Activated CD4-positive, alpha-beta T cell treated with anti-CD3 and anti-CD28 coated beads for 24 hours (primary cell): ENCODE measurements at regions not wholly inside any gene's neighbourhood (a gene's known extent, or its start where the extent isn't known, plus 50 kb on each side); places are given as distances from the start of the nearest gene placed in this dataset.
"Not testable (repeated sequence)": the region's sequence is repeated elsewhere in the genome, so short reads cannot be mapped to it uniquely, and the experiment has no call there.

Experiments used
- DNase-seq, 2 donors: peaks; one replicate each; pipeline ENCODE4 v3.0.0-alpha.2; 2020; ENCODE audit warnings: low read depth in 2 of 2

DNA sequence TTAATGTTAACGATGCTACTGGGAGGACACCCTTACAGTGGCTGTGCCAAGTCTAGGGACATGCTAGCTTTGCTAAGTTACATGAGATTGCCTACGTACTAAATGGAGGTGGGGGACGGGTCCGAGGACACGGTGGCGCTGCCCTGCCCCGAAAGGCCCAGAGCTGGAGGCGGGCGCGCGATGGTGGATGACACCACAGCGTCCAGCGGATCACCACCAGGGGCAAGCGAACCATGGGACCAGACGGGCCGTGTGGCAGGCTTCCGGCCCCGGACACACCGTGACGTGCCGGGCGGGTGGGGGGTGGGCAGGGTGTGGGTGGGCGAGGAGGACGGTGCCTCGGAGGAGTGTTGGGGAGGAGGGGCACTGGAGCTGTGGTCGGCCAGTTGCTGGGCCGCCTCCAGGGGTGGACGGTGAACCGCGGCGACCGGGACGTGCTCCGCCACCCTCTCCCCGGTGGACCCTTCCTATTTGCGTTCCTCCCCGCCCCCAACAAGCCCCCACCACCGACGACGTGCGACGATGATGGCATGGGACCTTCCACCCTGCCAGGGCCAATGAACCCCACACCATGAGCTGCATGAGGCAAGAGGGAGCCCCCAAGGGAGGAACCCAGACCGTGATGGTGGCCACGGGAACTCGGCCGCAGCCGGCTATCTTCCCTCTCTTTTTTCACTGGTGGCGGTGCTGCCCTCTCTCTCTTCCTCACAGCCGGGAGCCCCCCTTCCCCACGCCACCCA, 773.3 kb upstream of the DEFB115 start:
- DNase-seq = no peak

DNA sequence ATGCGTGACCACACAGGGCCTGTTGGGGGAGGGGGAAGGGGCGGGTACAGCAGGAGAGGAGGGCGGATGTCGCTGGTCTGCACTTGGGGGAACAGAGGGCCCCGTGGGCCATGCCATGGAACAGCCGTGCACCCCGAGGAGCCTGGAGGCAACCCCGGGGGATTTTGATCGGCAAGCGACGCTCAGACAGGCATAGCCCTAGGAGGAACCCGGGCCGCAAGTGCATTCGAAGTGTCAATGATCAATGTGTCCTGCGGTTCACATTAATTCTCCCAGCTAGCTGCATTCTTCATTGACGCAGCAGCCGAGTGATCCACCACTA, 772.8 kb upstream of the DEFB115 start:
- no peak for DNase-seq

DNA sequence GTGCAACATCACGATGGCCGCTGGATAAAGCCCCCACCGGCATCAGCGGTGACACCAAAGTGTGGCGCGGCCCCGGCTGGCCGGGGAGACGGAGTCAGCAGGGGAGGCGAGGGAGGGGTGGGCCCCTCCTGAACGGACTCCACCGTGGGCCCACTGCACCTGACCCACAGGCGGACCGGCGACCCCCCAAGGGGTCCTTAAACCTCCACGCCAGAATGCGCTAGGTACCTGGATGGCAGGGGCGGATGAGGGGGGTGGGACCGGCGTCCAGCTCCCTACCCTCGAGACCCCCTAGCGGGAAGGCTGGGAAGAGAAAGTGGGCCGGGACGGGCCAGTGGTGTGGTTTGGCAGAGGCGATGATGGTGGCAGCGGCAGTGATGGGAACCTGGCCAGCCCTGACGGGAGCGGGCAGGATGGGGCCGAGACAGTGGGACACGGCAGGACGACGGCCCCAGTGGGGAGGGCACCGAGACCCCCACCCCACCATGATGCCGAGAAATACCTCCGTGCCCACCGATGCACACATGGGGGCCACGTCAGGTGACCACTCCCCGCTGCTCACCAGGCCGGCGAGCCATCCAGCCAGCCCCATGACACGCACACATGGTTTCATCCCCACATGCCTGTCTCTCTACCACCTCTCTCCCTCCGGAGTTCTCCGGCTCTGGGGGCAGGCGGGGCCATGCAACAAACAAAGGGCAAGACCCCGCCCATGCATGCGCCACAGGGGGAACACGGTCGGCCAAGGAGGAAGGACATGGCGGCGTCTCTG, 771.9 kb upstream of the DEFB115 start:
- no peak for DNase-seq

DNA sequence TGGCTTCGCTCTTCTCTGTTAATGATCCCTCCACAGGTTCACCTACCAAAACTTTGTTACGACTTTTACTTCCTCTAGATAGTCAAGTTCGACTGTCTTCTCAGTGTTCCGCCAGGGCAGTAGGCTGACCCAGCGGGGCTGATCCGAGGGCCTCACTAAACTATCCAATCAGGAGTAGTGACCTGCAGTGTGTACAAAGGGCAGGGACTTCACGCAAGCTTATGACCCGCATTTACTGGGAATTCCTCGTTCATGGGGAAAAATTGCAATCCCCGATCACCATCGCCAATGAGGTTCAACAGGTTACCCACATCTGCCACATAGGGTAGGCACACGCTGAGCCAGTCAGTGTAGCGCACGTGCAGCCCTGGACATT, 771.4 kb upstream of the DEFB115 start:
- no peak for DNase-seq

DNA sequence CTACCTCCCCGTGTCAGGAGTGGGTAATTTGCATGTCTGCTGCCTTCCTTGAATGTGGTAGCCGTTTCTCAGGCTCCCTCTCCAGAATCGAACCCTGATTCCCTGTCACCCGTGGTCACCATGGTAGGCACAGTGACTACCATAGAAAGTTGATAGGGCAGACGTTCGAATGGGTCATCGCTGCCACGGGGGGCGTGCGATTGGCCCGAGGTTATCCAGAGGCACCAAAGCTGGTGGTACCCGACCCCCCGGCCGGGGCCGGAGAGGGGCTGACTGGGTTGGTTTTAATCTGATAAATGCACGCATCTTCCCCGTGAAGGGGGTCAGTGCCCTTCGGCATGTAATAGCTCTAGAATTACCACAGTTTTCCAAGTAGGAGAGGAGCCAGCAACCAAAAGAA, 770.0 kb upstream of the DEFB115 start:
- DNase-seq = not testable (repeated sequence)

DNA sequence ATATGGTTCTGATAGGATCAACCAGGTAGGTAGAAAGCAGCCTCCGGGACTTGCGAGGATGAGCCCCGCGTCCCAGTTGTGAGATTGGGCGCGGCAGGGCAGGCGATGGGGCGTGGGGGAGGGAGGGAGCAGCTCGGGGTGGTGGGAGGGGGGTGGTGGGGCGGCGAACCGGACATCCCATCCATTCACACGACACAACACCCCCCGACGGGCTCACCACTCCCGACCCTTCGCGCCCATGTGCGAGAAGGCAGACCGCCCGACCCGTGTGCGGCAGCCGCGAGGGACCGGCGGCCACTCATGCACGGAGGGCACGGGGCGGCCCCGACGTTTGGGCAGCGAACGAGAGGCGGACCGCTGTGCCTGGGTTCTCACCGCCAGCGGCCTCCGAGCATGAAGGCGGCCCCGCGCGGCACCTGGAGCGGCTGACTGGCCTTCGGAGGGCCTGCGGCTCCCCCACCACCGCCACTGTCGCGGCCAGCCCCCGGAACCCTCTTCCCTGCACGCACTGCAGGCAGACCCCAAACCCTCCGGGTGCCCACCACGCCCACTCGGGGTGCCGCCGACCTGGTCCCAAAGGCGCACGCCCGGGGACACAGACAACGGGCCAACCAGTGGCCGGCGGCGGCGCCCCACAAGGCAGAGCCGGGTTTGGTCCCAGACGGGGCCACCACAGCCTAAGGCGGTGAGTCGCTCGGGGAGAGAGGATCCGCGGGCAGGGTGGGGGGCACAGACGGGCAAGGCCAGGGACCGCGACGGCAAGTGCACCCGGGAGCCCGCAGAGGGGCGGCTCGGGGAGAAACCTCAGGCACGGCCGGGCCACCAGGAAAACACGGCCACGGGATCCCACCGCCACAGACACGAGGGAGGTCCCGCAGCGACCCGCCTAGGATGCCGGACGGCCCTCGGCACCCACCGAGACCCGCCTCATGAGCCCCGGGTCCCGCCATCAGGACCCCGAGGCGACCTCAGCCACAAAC, 769.2 kb upstream of the DEFB115 start:
- no peak for DNase-seq

DNA sequence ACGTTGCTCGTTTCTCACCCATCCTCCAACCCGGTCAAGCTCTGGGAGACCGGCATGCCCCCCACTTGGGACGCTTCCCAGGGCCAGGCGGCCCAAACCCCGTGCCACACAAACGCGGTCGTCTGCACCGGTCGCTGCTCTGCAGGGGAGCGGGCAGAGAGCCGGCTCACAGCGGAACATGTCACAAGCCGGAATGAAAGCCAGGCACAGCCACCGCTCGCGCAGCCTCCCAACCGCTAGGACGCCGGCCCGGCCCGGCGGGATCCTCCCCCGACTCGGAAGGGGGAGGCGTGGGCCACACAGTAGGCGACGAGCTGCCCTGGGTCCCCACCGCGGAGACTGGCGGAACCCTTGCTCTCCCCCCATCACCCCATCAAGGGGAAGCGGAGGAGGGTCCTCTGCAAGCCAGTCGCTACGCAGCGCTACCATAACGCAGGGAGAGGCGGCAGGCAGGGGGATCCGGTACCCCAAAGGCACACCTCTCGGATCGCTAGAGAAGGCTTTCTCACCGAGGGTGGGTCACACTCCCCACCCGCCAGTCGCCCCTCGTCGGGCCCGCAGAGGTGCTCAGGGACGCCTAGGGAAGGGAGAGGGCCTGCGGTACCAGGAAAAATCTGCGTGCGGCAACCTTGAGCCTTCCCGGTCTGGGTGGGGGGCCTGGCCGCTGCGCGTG, 768.4 kb upstream of the DEFB115 start:
- no peak for DNase-seq

DNA sequence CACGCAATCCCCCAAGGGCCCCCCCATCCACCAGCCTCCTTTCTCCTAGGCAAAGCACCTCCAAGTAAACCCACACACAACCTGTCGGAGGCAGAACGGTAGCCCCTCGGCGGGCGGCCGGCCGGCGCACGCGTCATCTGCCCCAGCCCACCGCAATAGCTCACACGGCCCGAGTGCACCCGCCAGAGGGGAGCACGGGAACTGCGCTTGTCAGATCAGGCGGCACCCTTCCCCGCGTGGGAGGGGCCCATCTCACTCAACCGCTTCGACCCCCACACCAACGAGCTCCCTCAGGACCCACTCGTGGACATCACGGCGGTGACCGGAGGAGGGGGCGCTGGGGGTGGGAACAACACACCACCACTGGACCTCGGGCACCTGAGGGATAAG, 767.9 kb upstream of the DEFB115 start:
- DNase-seq = no peak

DNA sequence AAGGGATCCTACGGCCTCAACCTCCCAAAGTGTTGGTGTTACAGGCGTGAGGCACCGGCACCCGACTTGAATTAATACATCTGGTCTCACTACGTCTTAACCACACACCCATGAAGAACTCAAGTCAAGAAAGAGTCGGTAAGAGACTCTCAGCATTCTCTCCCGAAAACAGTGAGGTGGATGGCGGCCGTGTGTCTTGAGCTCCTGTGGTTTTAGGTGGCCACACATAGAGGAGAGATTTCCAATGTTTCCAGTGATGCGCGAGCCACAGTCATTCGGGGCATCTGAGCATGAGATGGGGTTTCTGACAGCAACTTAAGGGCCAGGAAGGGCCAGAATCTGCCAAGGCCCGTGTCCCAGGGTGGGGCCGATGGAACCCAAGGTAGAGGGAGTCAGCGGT, 766.4 kb upstream of the DEFB115 start:
- DNase-seq = no peak

DNA sequence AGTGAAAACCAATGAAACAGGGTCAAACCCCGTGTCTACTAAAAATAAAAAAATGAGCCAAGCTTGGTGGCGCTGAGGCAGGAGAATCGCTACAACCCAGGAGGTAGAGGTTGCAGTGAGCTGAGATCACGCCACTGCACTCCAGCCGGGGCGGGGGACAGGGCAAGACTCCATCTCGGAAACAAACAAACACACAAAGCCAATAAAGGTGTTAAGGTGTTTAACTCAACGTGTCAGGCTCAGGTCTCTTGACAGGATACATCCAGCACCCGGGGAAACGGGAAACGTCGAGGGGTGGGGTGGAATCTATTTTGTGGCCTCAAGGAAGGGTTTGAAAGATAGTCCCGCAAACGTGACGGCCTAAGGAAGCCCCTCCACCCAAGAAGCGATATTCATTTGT, 760.8 kb upstream of the DEFB115 start:
- not testable (repeated sequence) for DNase-seq

DNA sequence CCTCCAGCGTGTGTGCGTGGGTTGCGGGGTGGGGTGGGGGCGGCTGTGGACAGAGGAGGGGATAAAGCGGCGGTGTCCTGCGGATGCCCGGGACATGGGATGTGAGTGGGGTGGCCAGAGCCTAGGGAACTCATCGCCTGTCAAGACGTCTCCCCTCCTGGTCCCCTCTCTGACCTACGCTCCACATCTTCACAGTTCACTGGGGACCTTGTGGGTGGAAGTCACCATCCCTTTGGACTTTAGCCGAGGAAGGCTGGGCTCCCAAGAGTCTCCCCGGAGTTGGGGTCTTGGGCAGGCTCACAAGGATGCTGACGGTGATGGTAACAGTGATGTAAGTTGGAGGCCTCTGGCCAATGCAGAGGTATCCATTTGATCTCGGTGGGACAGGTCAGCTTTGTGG, 760.3 kb upstream of the DEFB115 start:
- DNase-seq = not testable (repeated sequence)

DNA sequence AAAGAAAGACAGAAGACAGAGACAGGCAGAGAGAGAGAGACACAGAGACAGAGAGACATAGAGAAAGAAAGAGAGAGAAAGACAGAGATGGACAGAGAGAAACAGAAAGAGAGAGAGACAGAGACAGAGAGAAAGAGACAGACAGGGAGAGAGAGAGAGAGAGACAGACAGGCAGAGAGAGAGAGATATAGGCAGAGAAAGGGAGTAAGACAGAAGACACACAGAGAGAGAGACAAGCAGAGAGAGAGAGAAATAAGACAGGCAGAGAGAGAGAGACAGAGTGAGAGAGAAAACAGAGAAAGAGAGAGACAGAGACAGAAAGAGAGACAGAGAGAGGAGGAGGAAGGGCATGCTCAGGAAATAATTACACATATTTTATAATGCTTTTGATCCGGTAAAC, 758.3 kb upstream of the DEFB115 start:
- no peak for DNase-seq

DNA sequence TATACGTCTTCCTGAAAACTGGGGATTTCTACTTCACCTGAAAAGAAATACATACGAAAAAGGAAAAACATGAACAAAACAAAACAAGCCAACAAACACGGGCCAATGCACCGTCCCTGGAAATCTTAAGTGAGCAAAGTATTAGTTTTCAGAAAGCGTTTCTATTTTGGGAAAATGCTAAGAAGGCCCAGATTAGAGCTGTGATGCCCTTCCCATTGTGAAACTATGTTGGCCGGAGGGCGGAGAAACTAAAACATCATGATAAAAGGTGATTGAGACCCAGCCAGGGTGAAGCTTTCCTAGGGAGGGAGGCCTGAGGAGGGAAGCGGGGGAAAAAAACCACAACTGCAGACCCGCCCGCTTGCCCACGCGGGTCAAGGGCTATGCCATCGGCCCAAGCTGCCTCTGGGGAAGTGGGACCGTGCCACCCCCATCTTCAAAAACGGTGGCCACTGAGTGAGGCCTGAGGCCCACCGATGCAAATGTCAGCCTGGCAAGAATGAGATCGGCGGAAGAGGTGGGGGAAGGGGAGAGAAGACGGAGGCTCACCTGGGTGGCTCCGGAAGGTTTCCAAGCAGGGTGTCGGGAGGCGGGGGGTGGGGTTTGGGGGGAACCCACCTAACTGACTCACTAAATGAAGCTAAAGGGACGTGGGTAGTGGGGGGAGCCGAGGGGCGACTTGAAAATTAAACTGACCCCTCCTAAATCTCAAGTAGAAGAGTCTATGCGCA, 757.6 kb upstream of the DEFB115 start:
- not testable (repeated sequence) for DNase-seq

DNA sequence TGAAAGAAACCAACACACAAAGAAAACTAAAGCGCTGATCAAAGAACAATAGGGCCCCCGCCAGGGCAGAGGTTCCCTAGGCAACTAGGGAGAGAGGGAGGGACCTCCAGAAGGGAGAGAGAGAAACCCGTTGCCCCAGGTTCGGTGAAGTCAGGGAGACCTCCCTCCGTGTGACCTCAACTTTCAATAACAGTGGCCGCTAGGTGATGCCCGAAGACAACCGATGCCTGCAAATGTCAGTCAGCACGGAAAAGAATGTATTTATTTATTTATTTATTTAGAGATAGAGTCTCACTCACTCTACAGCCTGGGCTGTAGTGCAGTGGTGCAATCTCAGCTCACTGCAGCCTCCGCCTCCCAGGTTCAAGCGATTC, 757.0 kb upstream of the DEFB115 start:
- not testable (repeated sequence) for DNase-seq

DNA sequence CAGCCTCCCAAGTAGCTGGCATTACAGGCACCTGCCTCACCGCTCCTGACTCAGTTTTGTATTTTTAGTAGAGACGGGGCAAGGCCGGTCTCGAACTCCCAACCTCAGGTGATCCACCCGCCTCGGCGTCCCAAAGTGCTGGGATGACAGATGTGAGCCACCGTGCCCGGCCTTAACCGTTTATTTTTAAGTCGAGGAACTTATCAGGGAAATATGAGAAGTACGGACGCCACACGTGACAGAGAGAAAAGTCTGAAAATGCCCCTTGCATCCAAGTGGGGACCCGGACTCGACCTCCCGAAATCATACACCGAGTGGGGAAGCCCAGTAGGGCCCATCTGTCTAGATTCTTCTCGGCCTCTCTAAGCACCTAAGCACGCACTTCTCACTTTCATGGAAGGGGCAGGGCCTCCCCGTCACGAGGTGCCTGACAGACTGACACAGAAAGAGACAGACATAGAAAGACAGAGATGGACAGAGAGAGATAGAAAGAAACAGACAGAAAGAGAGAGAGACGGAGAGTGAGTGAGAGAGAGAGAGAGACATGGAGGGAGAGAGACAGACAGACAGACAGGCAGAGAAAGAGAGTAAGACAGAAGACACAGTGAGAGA, 756.5 kb upstream of the DEFB115 start:
- no peak for DNase-seq

DNA sequence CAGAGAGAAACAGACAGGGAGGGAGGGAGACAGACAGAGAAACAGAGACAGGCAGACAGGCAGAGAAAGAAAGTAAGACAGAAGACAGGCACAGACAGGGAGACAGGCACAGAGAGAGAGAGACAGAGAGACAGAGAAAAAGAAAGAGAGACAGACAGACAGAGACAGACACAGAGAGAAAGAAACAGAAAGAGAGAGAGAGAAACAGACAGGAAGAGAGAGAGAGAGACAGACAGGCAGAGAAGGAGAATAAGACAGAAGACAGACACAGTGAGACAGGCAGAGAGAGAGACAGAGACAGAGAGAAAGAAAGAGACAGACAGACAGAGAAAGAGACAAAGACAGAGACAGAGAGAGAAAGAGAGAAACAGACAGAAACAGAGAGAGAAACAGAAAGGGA, 754.8 kb upstream of the DEFB115 start:
- DNase-seq = no peak

DNA sequence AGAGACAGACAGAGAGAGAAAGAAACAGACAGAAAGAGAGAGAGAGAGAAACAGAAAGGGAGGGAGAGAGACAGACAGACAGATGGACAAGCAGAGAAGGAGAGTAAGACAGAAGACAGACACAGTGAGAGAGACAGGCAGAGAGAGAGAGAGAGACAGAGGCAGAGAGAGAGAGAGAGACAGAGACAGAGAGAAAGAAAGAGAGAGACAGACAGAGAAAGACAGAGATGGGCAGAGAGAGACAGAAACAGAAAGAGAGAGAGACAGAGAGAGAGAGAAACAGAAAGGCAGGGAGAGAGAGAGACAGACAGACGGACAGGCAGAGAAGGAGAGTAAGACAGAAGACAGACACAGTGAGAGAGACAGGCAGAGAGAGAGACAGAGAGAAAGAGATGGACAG, 754.3 kb upstream of the DEFB115 start:
- DNase-seq = not testable (repeated sequence)

DNA sequence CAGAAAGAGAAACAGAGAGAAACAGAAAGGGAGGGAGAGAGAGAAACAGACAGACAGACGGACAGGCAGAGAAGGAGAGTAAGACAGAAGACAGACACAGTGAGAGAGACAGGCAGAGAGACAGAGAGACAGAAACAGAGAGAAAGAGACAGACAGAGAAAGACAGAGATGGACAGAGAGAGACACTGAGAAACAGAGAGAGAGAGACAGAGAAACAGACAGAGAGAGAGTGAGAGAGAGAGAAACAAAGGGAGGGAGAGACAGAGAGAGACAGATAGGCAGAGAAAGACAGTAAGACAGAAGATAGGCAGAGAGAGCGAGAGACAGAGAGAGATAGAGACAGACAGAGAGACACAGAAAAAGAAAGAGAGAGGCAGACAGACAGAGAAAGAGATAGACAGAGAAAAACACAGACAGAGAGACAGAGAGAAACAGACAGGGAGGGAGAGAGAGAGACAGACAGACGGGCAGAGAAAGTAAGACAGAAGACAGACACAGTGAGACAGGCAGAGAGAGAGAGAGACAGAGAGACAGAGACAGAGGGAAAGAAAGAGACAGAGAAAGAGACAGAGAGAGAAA, 753.4 kb upstream of the DEFB115 start:
- no peak for DNase-seq

DNA sequence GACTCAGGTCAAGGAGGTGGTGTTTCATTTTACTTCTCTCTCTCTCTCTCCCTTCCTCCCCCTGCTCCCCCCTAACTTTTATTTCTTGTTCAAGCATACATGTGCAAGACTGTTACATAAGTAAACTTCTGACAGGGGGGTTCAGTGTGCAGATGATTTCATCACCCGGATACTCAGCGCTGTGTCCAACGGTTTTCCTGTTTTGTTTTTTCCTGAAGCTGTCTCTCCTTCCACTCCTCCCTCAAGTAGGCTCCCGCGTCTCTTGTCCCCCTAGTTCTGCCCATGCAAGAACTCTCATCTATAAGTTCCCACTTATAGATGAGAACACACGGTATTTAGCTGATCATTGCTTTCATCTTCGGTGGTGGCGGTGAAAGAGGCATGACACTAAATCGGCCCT, 751.9 kb upstream of the DEFB115 start:
- DNase-seq = no peak

DNA sequence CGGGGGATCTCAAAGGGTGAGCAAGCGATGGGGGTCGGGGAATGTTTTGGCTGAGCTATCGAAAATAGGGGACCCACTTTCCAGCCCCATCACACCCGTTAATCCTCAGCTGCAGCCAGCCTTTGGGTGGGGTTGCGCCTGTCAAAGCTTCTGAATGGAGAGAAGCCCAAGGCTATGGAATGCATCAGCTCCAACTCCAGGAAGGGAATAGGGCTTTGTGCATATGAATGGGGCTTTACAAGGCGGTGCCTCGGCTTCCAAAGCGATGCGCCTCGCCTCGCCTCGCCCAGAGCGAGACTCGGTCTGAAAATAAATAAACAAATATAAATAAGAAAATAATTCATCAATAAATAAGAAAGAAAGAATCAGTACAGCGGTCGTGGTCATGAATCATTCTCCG, 751.4 kb upstream of the DEFB115 start:
- DNase-seq = no peak
